ENCODE measurements at regions not wholly inside any gene's neighbourhood (a gene's known extent, or its start where the extent isn't known, plus 50 kb on each side); places are given as distances from the start of the nearest gene placed in this dataset.

DNA sequence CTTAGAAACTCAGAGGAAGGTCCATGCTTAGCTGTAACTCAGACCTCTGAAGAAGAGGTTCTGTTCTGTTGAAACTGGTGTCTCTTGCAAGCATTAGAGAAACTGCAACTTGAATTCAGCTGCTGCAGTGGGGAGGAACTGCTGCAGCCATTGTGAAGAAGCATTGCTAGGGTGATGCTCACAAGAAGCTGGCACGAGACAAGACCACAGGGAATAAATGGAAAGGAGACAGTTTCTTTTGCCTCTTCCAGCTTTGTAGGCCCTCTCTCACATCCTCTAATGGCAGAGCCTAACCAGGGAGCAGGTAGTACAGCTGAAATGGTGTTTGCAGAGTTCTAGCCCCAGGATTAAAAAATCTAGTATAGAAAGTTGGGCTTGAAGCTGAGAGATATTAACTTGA lies 148.0 kb upstream of the DMAC1 start:
- no TSS peak for BruUV-seq (replicated peaks)
- H3K4me2 ChIP-seq (ENCODE audit: low read depth, low read length): no peak overlapping the region
- CTCF ChIA-PET (ENCODE audit: low intra/inter-chr PET ratio, low total read pairs): no interaction called here
- FAIRE-seq: no peak
- ATAC-seq: no peak
- intact Hi-C loops (cut with micrococcal nuclease; ENCODE audit: unreplicated experiment): no loop called here
- H3K27ac ChIP-seq (ENCODE audit: extremely low read length, insufficient read depth, low read length): no peak overlapping the region
- no peak for DNase-seq (ENCODE audit: low spot score)
- no peaks in the 10 kb centered on the region for H3K79me2 ChIP-seq (ENCODE audit: insufficient read depth, low read length)
- H3K36me3 ChIP-seq (replicated peaks in 1 of 2; ENCODE audit: control insufficient read depth in 1 of 2, insufficient read depth in 2 of 2, low read length in 2 of 2): no peaks in the 10 kb centered on the region
- H3K9me3 ChIP-seq (ENCODE audit: low read length): no peaks in the 10 kb centered on the region; the same call in 1 of the 2 replicates
- H3K4me1 ChIP-seq (ENCODE audit: insufficient read depth, low read length): no peaks in the 10 kb centered on the region
- POLR2A ChIA-PET: no interaction called here
- no peaks in the 10 kb centered on the region for H3K27me3 ChIP-seq (ENCODE audit: control insufficient read depth in 1 of 2, insufficient read depth in 2 of 2, low read length in 2 of 2)
- no peaks in the 10 kb centered on the region for H4K20me1 ChIP-seq (ENCODE audit: insufficient read depth, low read length)
- H3K9ac ChIP-seq (ENCODE audit: insufficient read depth, low read depth, low read length): no peak overlapping the region
- H3K4me3 ChIP-seq (replicated peaks in 1 of 3; ENCODE audit: insufficient read depth in 1 of 3, low read depth in 2 of 3, low read length in 3 of 3): no peak overlapping the region
- WGBS (ENCODE audit: low lambda C conversion rate): 0% methylated on average over 1 of the region's 1 CpG
- H2AFZ ChIP-seq (ENCODE audit: low read length): no peak overlapping the region
- in situ Hi-C loops (cut with HindIII; ENCODE audit: extremely low pct_ligation_motif_present, low pct_unique_long_range_greater_than_20kb): no loop called here
- TF ChIP-seq, protein P1, sequence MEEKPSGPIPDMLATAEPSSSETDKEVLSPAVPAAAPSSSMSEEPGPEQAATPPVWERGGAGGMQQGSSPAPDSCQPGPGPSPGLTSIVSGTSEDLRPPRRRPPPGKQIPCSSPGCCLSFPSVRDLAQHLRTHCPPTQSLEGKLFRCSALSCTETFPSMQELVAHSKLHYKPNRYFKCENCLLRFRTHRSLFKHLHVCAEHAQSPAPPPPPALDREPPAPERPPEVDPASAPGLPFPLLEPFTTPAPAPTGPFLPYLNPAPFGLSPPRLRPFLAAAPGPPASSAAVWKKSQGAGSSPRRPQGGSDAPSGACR (CRISPR knock-in tag; IDR thresholded peaks at IDR 0.05): no peak
- TF ChIP-seq ZNF790 (CRISPR knock-in tag; IDR thresholded peaks at IDR 0.05; ENCODE audit: borderline replicate concordance): no peak
- TF ChIP-seq POLR2A (IDR thresholded peaks at IDR 0.05; ENCODE audit: insufficient read depth in 1 of 2, low read depth in 2 of 2, low read length in 2 of 2): no peak
- TF ChIP-seq REL (CRISPR knock-in tag; conservative IDR thresholded peaks at IDR 0.05): no peak
- no peak for TF ChIP-seq SOX5 (CRISPR knock-in tag; IDR thresholded peaks at IDR 0.05; ENCODE audit: borderline replicate concordance)
- no peak for TF ChIP-seq ZNF563 (CRISPR knock-in tag; IDR thresholded peaks at IDR 0.05)
- TF ChIP-seq, protein P2, sequence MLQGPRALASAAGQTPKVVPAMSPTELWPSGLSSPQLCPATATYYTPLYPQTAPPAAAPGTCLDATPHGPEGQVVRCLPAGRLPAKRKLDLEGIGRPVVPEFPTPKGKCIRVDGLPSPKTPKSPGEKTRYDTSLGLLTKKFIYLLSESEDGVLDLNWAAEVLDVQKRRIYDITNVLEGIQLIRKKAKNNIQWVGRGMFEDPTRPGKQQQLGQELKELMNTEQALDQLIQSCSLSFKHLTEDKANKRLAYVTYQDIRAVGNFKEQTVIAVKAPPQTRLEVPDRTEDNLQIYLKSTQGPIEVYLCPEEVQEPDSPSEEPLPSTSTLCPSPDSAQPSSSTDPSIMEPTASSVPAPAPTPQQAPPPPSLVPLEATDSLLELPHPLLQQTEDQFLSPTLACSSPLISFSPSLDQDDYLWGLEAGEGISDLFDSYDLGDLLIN (CRISPR knock-in tag; IDR thresholded peaks at IDR 0.05; ENCODE audit: borderline replicate concordance): no peak
- TF ChIP-seq SNRNP70 (IDR thresholded peaks at IDR 0.05; ENCODE audit: low read depth, low read length): no peak
- no peak for TF ChIP-seq ZNF496 (CRISPR knock-in tag; IDR thresholded peaks at IDR 0.05; ENCODE audit: insufficient replicate concordance)
- TF ChIP-seq, protein P3, sequence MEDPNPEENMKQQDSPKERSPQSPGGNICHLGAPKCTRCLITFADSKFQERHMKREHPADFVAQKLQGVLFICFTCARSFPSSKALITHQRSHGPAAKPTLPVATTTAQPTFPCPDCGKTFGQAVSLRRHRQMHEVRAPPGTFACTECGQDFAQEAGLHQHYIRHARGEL (CRISPR knock-in tag; IDR thresholded peaks at IDR 0.05): no peak
- no peak for TF ChIP-seq IKZF4 (CRISPR knock-in tag; IDR thresholded peaks at IDR 0.05; ENCODE audit: borderline replicate concordance, low read depth, not compliant biosample characterization)
- TF ChIP-seq ZNF670 (CRISPR knock-in tag; IDR thresholded peaks at IDR 0.05; ENCODE audit: borderline replicate concordance): no peak
- no peak for TF ChIP-seq ZNF660 (CRISPR knock-in tag; IDR thresholded peaks at IDR 0.05; ENCODE audit: borderline replicate concordance, low read depth)
- TF ChIP-seq, protein P4, sequence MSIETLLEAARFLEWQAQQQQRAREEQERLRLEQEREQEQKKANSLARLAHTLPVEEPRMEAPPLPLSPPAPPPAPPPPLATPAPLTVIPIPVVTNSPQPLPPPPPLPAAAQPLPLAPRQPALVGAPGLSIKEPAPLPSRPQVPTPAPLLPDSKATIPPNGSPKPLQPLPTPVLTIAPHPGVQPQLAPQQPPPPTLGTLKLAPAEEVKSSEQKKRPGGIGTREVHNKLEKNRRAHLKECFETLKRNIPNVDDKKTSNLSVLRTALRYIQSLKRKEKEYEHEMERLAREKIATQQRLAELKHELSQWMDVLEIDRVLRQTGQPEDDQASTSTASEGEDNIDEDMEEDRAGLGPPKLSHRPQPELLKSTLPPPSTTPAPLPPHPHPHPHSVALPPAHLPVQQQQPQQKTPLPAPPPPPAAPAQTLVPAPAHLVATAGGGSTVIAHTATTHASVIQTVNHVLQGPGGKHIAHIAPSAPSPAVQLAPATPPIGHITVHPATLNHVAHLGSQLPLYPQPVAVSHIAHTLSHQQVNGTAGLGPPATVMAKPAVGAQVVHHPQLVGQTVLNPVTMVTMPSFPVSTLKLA (IDR thresholded peaks at IDR 0.05): no peak
- no peak for TF ChIP-seq NR2C2 (CRISPR knock-in tag; IDR thresholded peaks at IDR 0.05; ENCODE audit: borderline replicate concordance)
- no peak for TF ChIP-seq CREB1 (IDR thresholded peaks at IDR 0.05)
- TF ChIP-seq CREB1 (CRISPR knock-in tag; IDR thresholded peaks at IDR 0.05): no peak
- TF ChIP-seq ZNF263 (CRISPR knock-in tag; IDR thresholded peaks at IDR 0.05): no peak
- TF ChIP-seq, protein P5, sequence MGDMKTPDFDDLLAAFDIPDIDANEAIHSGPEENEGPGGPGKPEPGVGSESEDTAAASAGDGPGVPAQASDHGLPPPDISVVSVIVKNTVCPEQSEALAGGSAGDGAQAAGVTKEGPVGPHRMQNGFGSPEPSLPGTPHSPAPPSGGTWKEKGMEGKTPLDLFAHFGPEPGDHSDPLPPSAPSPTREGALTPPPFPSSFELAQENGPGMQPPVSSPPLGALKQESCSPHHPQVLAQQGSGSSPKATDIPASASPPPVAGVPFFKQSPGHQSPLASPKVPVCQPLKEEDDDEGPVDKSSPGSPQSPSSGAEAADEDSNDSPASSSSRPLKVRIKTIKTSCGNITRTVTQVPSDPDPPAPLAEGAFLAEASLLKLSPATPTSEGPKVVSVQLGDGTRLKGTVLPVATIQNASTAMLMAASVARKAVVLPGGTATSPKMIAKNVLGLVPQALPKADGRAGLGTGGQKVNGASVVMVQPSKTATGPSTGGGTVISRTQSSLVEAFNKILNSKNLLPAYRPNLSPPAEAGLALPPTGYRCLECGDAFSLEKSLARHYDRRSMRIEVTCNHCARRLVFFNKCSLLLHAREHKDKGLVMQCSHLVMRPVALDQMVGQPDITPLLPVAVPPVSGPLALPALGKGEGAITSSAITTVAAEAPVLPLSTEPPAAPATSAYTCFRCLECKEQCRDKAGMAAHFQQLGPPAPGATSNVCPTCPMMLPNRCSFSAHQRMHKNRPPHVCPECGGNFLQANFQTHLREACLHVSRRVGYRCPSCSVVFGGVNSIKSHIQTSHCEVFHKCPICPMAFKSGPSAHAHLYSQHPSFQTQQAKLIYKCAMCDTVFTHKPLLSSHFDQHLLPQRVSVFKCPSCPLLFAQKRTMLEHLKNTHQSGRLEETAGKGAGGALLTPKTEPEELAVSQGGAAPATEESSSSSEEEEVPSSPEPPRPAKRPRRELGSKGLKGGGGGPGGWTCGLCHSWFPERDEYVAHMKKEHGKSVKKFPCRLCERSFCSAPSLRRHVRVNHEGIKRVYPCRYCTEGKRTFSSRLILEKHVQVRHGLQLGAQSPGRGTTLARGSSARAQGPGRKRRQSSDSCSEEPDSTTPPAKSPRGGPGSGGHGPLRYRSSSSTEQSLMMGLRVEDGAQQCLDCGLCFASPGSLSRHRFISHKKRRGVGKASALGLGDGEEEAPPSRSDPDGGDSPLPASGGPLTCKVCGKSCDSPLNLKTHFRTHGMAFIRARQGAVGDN (CRISPR knock-in tag; IDR thresholded peaks at IDR 0.05): no peak
